ENCODE measurements at regions not wholly inside any gene's neighbourhood (a gene's known extent, or its start where the extent isn't known, plus 50 kb on each side); places are given as distances from the start of the nearest gene placed in this dataset.
"Not testable (repeated sequence)": the region's sequence is repeated elsewhere in the genome, so short reads cannot be mapped to it uniquely, and the experiment has no call there.

DNA sequence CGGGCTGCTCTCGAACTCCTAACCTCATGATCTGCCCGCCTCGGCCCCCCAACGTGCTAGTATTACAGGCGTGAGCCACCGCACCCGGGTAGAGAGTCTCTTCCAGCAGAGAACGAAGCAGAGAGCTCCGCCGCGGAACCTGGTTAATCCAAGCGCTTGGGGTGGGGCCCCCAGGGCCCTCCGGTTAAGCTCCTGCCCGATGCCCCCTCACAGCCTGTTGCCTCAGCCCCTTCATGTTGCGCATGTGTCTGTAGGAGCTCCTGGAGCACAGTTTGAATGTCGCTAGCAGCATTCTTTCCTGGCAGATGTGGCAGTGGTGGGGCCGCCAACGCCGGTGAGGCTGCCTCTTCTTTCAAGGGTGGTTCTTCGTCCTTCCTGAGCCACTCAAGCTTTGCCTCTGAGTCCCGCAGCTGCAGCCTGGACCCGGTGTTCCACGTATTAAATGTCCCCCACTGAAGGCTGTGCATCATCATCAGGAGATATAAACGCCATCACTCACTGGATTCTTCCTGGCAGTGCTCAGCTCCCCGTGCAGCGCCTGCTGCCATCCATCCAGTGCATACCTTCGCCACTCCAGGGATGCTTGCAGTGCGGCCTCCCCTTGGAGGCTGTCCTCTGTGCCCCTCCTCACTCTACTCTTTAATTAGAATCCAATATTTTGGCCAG, 1919.3 kb downstream of the PCDH9 start:
- no peak for TF ChIP-seq FOXM1 (IDR thresholded peaks at IDR 0.05; ENCODE audit: borderline replicate concordance)
- 0 out of 2 replicates have a peak, but pooled peaks have one; percentile 17 for TF ChIP-seq ARNT (IDR thresholded peaks at IDR 0.05)
- CTCF ChIA-PET, result no interaction called here

DNA sequence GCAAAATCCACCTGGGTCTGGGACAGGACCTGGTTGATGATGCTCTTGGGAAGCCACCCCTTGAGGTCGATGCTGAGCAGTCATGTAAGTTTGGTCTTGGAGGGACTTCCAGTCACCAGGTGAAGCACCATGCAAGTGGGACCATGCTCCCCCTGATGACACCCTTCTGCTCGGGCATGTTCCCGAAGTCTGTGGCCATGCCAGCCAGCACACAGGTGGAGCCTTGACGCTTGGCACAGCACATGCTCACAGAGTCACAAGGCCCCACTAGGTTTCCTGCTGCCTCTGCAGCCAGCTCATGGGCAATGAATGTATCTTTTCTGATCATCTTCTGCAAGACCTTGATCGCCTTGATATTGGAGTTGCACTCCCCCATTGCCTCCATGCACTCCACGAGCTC, 1920.2 kb downstream of the PCDH9 start:
- TF ChIP-seq FOXA1 (IDR thresholded peaks at IDR 0.05), result no peak
- TF ChIP-seq ZNF384 (IDR thresholded peaks at IDR 0.05), result no peak
- no peak for TF ChIP-seq BHLHE40 (IDR thresholded peaks at IDR 0.05; ENCODE audit: borderline replicate concordance)
- TF ChIP-seq CTBP1 (IDR thresholded peaks at IDR 0.05; ENCODE audit: borderline replicate concordance), result no peak
- TF ChIP-seq HDGF (IDR thresholded peaks at IDR 0.05; ENCODE audit: borderline replicate concordance), result no peak
- TF ChIP-seq, protein P1, sequence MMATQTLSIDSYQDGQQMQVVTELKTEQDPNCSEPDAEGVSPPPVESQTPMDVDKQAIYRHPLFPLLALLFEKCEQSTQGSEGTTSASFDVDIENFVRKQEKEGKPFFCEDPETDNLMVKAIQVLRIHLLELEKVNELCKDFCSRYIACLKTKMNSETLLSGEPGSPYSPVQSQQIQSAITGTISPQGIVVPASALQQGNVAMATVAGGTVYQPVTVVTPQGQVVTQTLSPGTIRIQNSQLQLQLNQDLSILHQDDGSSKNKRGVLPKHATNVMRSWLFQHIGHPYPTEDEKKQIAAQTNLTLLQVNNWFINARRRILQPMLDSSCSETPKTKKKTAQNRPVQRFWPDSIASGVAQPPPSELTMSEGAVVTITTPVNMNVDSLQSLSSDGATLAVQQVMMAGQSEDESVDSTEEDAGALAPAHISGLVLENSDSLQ (IDR thresholded peaks at IDR 0.05), result no peak
- no peak for TF ChIP-seq ARNT (IDR thresholded peaks at IDR 0.05)
- no peak for TF ChIP-seq SUZ12 (IDR thresholded peaks at IDR 0.05)
- no peak for TF ChIP-seq ELF4 (IDR thresholded peaks at IDR 0.05)
- TF ChIP-seq NFRKB (IDR thresholded peaks at IDR 0.05), result no peak
- TF ChIP-seq FOXM1 (IDR thresholded peaks at IDR 0.05; ENCODE audit: borderline replicate concordance), result no peak
- DNase-seq (ENCODE audit: extremely low spot score), result no peak
- ChIA-PET POLR2A (no interaction called here), CTCF (no interaction called here)

More for the DNA sequence above, 1919.3 kb downstream of the PCDH9 start:
- POLR2A ChIA-PET, result no interaction called here
- no peak for DNase-seq (ENCODE audit: extremely low spot score)

DNA sequence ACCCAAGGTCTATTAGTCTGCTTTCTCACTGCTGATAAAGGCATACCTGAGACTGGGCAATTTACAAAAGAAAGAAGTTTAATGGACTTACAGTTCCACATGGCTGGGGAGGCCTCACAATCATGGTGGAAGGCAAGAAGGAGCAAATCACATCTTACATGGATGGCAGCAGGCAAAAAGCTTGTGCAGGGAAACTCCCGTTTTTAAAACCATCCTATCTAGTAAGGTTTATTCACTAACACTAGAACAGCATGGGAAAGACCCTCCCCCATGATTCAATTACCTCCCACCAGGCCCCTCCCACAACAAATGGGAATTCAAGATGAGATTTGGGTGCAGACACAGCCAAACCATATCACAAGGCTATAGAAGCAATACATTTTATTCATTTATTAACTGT, 1921.4 kb downstream of the PCDH9 start:
- DNase-seq (ENCODE audit: extremely low spot score); CTCF ChIA-PET; POLR2A ChIA-PET: not testable (repeated sequence)

DNA sequence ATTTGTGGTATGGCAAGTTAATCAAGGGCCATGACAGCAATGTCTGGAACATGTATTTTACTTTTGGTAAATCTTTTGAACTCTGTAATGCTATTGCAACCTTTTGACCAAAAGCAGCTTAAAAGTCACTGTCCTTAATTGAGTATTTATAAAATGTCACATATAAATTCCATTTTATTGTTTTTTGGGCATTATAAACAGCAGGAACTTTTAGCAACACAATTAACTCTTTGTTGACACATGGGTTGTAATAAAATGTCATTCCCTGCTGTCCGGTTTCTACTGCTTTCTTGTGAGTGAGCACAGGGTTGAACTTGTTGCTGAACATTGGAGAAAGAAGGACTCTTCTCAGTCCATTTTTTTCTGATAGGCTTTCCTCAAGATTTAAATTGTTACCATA, 1923.1 kb downstream of the PCDH9 start:
- CTCF ChIA-PET, result no interaction called here
- no peak for TF ChIP-seq SUZ12 (IDR thresholded peaks at IDR 0.05)
- no peak for TF ChIP-seq TARDBP (IDR thresholded peaks at IDR 0.05)
- TF ChIP-seq FOXM1 (IDR thresholded peaks at IDR 0.05; ENCODE audit: borderline replicate concordance), result no peak
- no peak for TF ChIP-seq L3MBTL2 (conservative IDR thresholded peaks at IDR 0.05)
- TF ChIP-seq CTBP1 (IDR thresholded peaks at IDR 0.05; ENCODE audit: borderline replicate concordance), result 0 out of 2 replicates have a peak, but pooled peaks have one; percentile 22
- TF ChIP-seq ARNT (IDR thresholded peaks at IDR 0.05), result no peak
- no peak for TF ChIP-seq FOXK2 (IDR thresholded peaks at IDR 0.05)
- no peak for TF ChIP-seq ZNF384 (IDR thresholded peaks at IDR 0.05)
- no peak for TF ChIP-seq BHLHE40 (IDR thresholded peaks at IDR 0.05; ENCODE audit: borderline replicate concordance)
- no peak for TF ChIP-seq SP1 (IDR thresholded peaks at IDR 0.05)
- TF ChIP-seq, protein P1 (IDR thresholded peaks at IDR 0.05), result peak; percentile 87
- peak; percentile 58; the same call in 1 of the 2 replicates for TF ChIP-seq FOXA1 (IDR thresholded peaks at IDR 0.05)
- TF ChIP-seq LEF1 (IDR thresholded peaks at IDR 0.05; ENCODE audit: borderline replicate concordance), result no peak
- no peak for TF ChIP-seq HDGF (IDR thresholded peaks at IDR 0.05; ENCODE audit: borderline replicate concordance)
- no peak for TF ChIP-seq NFRKB (IDR thresholded peaks at IDR 0.05)
- no peak for TF ChIP-seq ELF4 (IDR thresholded peaks at IDR 0.05)
- POLR2A ChIA-PET, result no interaction called here
- no peak for DNase-seq (ENCODE audit: extremely low spot score)

DNA sequence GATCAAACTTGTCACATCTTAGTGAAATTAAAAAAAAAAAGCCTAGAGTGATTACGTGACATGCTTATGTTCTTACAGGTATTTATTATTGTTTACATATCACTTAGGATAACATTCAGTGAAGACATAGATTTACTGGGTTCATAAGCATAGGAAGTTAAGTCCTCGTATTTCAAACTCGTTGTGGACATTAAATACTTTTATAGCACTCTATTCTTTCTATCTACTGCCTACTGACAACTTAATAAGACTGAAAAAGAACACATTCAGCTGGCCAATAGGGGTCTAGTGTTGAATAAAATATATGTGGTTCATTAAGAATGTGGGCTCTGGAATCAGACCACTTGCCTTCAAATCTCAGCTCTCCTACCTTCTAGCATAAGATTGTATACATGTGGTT, 1927.4 kb downstream of the PCDH9 start:
- ChIA-PET POLR2A (no interaction called here), CTCF (no interaction called here)
- TF ChIP-seq ARNT (IDR thresholded peaks at IDR 0.05) (peak; percentile 50), LEF1 (IDR thresholded peaks at IDR 0.05; ENCODE audit: borderline replicate concordance) (no peak), CTBP1 (IDR thresholded peaks at IDR 0.05; ENCODE audit: borderline replicate concordance) (peak; percentile 42; the same call in 1 of the 2 replicates), ZNF384 (IDR thresholded peaks at IDR 0.05) (peak; percentile 72)
- TF ChIP-seq, protein P1 (IDR thresholded peaks at IDR 0.05), result peak; percentile 89
- DNase-seq (ENCODE audit: extremely low spot score), result no peak

DNA sequence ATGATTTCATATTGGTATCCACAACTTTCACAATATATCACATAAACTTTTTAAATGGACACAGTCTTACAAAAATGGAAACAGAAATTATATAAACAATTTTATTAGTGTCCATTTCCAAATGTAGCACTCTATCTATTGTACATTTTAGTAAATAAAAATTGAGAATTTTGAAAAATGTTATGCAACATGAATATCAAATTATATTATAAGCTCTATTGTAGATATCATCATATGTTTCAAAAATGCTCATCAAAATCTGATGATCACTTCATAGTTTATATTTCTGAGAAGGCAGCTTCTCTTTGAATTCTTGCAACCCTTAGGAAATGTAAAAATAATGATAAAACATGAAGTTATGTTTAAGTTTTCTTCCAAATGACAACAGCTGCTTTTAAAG, 1928.6 kb downstream of the PCDH9 start:
- ChIA-PET CTCF (no interaction called here), POLR2A (no interaction called here)
- no peak for TF ChIP-seq NFRKB (IDR thresholded peaks at IDR 0.05)
- no peak for TF ChIP-seq ZNF384 (IDR thresholded peaks at IDR 0.05)
- TF ChIP-seq TARDBP (IDR thresholded peaks at IDR 0.05), result no peak
- TF ChIP-seq LEF1 (IDR thresholded peaks at IDR 0.05; ENCODE audit: borderline replicate concordance), result no peak
- TF ChIP-seq SUZ12 (IDR thresholded peaks at IDR 0.05), result no peak
- no peak for TF ChIP-seq L3MBTL2 (conservative IDR thresholded peaks at IDR 0.05)
- no peak for TF ChIP-seq ELF4 (IDR thresholded peaks at IDR 0.05)
- TF ChIP-seq ARNT (IDR thresholded peaks at IDR 0.05), result no peak
- no peak for TF ChIP-seq HDGF (IDR thresholded peaks at IDR 0.05; ENCODE audit: borderline replicate concordance)
- TF ChIP-seq BHLHE40 (IDR thresholded peaks at IDR 0.05; ENCODE audit: borderline replicate concordance), result no peak
- TF ChIP-seq SP1 (IDR thresholded peaks at IDR 0.05), result no peak
- no peak for TF ChIP-seq CTBP1 (IDR thresholded peaks at IDR 0.05; ENCODE audit: borderline replicate concordance)
- TF ChIP-seq FOXA1 (IDR thresholded peaks at IDR 0.05), result no peak
- TF ChIP-seq FOXK2 (IDR thresholded peaks at IDR 0.05), result no peak
- no peak for TF ChIP-seq FOXM1 (IDR thresholded peaks at IDR 0.05; ENCODE audit: borderline replicate concordance)
- TF ChIP-seq, protein P1 (IDR thresholded peaks at IDR 0.05), result no peak
- DNase-seq (ENCODE audit: extremely low spot score), result no peak

All from HEK293T (cell line).